ENCODE measurements at regions not wholly inside any gene's neighbourhood (a gene's known extent, or its start where the extent isn't known, plus 50 kb on each side); places are given as distances from the start of the nearest gene placed in this dataset.

DNA sequence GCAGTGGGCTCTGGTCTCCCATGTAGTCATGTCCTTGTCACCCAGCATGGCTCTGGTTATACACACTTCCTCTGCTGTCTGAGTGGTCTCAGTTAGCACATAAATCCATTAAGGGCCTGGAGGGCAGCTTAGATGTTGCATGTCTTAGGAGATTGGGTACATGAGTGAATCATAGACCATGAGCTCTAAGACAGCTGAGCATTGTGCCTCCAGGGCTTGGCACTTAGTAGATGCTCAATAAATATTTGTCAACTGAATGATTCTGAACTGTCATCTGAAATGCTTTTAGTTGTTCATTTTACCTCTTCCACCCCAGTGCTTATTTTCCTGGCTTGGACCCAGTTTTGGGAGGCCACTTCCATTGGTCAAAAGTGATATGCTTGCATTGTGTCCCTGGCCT lies 135.6 kb downstream of the BOD1 start:
- H3K4me3 Mint-ChIP-seq (ENCODE audit: unreplicated experiment) = no peak overlapping the region
- H3K9me3 Mint-ChIP-seq (ENCODE audit: unreplicated experiment) = no peaks in the 10 kb centered on the region
- TF ChIP-seq, protein P1, sequence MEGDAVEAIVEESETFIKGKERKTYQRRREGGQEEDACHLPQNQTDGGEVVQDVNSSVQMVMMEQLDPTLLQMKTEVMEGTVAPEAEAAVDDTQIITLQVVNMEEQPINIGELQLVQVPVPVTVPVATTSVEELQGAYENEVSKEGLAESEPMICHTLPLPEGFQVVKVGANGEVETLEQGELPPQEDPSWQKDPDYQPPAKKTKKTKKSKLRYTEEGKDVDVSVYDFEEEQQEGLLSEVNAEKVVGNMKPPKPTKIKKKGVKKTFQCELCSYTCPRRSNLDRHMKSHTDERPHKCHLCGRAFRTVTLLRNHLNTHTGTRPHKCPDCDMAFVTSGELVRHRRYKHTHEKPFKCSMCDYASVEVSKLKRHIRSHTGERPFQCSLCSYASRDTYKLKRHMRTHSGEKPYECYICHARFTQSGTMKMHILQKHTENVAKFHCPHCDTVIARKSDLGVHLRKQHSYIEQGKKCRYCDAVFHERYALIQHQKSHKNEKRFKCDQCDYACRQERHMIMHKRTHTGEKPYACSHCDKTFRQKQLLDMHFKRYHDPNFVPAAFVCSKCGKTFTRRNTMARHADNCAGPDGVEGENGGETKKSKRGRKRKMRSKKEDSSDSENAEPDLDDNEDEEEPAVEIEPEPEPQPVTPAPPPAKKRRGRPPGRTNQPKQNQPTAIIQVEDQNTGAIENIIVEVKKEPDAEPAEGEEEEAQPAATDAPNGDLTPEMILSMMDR (IDR thresholded peaks at IDR 0.05; ENCODE audit: unreplicated experiment) = no peak
- H3K36me3 Mint-ChIP-seq (ENCODE audit: low read depth, unreplicated experiment) = no peaks in the 10 kb centered on the region
- peaks cover 1% of the 10 kb centered on the region for H3K27me3 Mint-ChIP-seq (ENCODE audit: unreplicated experiment)
- no peaks in the 10 kb centered on the region for H3K4me1 Mint-ChIP-seq (ENCODE audit: unreplicated experiment)
- DNase-seq (ENCODE audit: low spot score) = no peak
- no peak overlapping the region for H3K27ac Mint-ChIP-seq (ENCODE audit: unreplicated experiment)

DNA sequence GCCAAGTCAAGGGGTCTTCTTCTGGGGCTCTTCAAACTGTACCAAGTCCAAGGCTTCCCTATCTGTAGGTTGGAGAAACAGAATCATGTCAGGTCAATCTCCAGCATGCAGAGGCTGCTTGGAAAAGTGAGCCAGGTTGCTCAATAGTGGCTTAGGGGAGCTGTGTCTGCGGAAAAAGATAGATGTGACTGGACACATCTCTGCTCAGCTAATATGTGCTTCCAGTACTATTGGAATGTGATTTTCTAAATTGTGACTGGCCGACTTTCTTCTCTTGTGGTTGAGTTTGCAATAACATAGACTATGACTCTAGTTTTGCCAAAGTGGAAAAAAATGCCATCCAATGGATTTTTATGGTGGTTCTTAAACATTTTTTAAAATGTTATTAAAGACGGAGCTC lies 136.7 kb downstream of the BOD1 start:
- DNase-seq (ENCODE audit: low spot score) = no peak
- Mint-ChIP-seq H3K27ac (ENCODE audit: unreplicated experiment) (no peak overlapping the region), H3K9me3 (ENCODE audit: unreplicated experiment) (no peaks in the 10 kb centered on the region), H3K27me3 (ENCODE audit: unreplicated experiment) (peaks cover 1% of the 10 kb centered on the region), H3K4me3 (ENCODE audit: unreplicated experiment) (no peak overlapping the region), H3K4me1 (ENCODE audit: unreplicated experiment) (peaks cover 2% of the 10 kb centered on the region), H3K36me3 (ENCODE audit: low read depth, unreplicated experiment) (no peaks in the 10 kb centered on the region)
- TF ChIP-seq, protein P1 (IDR thresholded peaks at IDR 0.05; ENCODE audit: unreplicated experiment) = no peak

DNA sequence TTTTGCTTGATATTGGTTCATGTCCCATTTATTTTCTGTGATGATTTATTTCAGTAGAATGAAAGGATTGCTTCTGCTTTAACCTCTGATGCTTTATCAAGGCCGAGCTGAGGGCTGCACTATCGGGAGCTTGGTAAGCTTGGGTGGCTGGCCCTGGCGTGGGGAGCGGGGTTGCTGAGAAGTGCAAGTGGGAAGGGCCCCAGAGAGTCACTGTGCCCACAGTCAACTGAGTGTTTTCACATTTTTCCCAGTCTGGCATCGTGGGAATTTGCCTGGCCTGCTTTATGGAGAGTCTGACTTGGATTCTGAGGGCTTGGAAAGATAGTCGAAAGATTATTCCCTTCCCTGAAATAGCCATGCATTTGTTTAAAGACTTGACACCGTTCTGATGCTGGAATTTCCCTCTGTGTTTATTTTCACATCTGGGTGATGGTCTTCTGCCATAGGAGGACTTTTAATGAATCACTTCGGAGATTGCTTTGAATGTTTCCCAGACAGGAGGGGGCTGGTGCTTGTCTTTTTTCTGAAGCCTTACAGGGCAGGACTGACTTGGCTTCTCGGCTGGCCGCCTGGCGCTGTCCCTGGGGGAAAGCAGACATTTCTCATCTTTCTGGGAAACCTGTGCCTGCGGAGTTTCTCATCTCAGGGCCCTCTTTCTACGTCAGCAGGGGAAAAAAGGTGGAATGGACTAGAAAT lies 139.0 kb downstream of the BOD1 start:
- no peak overlapping the region for H3K4me3 Mint-ChIP-seq (ENCODE audit: unreplicated experiment)
- H3K4me1 Mint-ChIP-seq (ENCODE audit: unreplicated experiment) = peaks cover 2% of the 10 kb centered on the region
- H3K27me3 Mint-ChIP-seq (ENCODE audit: unreplicated experiment) = no peaks in the 10 kb centered on the region
- H3K27ac Mint-ChIP-seq (ENCODE audit: unreplicated experiment) = no peak overlapping the region
- TF ChIP-seq, protein P1 (IDR thresholded peaks at IDR 0.05; ENCODE audit: unreplicated experiment) = no peak
- no peaks in the 10 kb centered on the region for H3K9me3 Mint-ChIP-seq (ENCODE audit: unreplicated experiment)
- no peaks in the 10 kb centered on the region for H3K36me3 Mint-ChIP-seq (ENCODE audit: low read depth, unreplicated experiment)
- DNase-seq (ENCODE audit: low spot score) = no peak

DNA sequence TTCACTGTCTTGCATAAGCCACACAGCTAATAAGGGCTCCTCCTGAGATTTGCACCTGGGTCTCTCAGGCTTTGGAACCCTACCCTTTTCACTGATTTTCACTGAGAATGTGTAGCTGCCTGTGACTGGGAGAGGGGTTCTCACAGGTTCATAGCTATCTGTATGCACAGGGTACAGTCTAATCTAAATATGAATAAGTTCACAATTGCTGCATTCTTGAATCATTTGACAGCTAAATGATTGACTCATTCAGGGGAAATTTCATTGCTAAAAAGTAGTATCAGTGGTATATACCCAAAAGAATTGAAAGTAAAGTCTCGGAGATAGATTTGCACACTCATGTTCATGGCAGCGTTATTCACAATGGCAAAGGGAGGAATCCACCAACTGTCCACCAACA lies 140.7 kb downstream of the BOD1 start:
- TF ChIP-seq, protein P1 (IDR thresholded peaks at IDR 0.05; ENCODE audit: unreplicated experiment) = no peak
- H3K36me3 Mint-ChIP-seq (ENCODE audit: low read depth, unreplicated experiment) = no peaks in the 10 kb centered on the region
- H3K27ac Mint-ChIP-seq (ENCODE audit: unreplicated experiment) = no peak overlapping the region

DNA sequence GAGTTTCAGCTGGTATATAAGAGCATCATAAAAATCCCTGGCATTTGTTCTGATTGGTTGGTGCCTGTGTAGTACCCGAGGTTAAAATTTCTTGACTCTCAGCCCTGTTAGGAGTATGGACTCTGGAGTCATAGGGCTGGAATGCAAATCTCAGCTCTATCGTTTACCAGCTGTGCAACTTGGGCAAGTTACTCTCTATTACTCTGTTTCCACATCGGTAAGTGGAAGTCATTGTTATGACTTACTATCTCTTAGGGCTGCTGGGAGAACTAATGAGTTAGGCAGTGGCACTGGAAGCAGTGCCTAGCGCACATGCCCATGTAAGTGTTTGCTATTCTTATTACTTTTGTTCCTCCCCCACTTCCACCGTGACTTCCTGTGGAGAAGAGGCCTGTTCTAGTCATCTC lies 141.6 kb downstream of the BOD1 start:
- H3K4me1 Mint-ChIP-seq (ENCODE audit: unreplicated experiment) = peaks cover 2% of the 10 kb centered on the region
- no peaks in the 10 kb centered on the region for H3K27me3 Mint-ChIP-seq (ENCODE audit: unreplicated experiment)
- no peak overlapping the region for H3K27ac Mint-ChIP-seq (ENCODE audit: unreplicated experiment)
- no peaks in the 10 kb centered on the region for H3K36me3 Mint-ChIP-seq (ENCODE audit: low read depth, unreplicated experiment)
- no peaks in the 10 kb centered on the region for H3K9me3 Mint-ChIP-seq (ENCODE audit: unreplicated experiment)
- no peak for DNase-seq (ENCODE audit: low spot score)
- H3K4me3 Mint-ChIP-seq (ENCODE audit: unreplicated experiment) = no peak overlapping the region
- TF ChIP-seq, protein P1 (IDR thresholded peaks at IDR 0.05; ENCODE audit: unreplicated experiment) = no peak

More for the DNA sequence above, 140.7 kb downstream of the BOD1 start:
- peaks cover 2% of the 10 kb centered on the region for H3K4me1 Mint-ChIP-seq (ENCODE audit: unreplicated experiment)
- no peak for DNase-seq (ENCODE audit: low spot score)
- no peaks in the 10 kb centered on the region for H3K9me3 Mint-ChIP-seq (ENCODE audit: unreplicated experiment)
- no peaks in the 10 kb centered on the region for H3K27me3 Mint-ChIP-seq (ENCODE audit: unreplicated experiment)
- H3K4me3 Mint-ChIP-seq (ENCODE audit: unreplicated experiment) = no peak overlapping the region

Data from endothelial cell (in vitro differentiated cells).